IMR-90 (cell line): ENCODE measurements at regions not wholly inside any gene's neighbourhood (a gene's known extent, or its start where the extent isn't known, plus 50 kb on each side); places are given as distances from the start of the nearest gene placed in this dataset.

Experiments
- BHLHE40 ChIP-seq: fragments of 150-350 bp; IDR thresholded peaks from 2 replicates; pipeline ENCODE4 v1.6.1; 2016; ENCODE audit warnings: mild to moderate bottlenecking, low read depth, low read length
- CEBPB ChIP-seq: IDR thresholded peaks from 2 replicates; pipeline ENCODE4 v1.6.1; 2012; ENCODE audit warnings: low read depth, low read length, improper control_type of control experiment
- CTCF ChIP-seq: conservative IDR thresholded peaks from 2 replicates; pipeline ENCODE4 v1.5.1; 2012; ENCODE audit warnings: mild to moderate bottlenecking, low read depth, low read length, improper control_type of control experiment
- ELK1 ChIP-seq: fragments of 150-350 bp; IDR thresholded peaks from 2 replicates; pipeline ENCODE4 v1.6.1; 2016; ENCODE audit warnings: low read depth, mild to moderate bottlenecking, low read length, moderate library complexity, borderline replicate concordance
- FOS ChIP-seq: fragments of 150-350 bp; IDR thresholded peaks from 2 replicates; pipeline ENCODE4 v1.6.1; 2016; ENCODE audit warnings: low read depth, low read length
- MAZ ChIP-seq: IDR thresholded peaks from 2 replicates; pipeline ENCODE4 v1.6.1; 2012; ENCODE audit warnings: low read depth, mild to moderate bottlenecking, low read length, improper control_type of control experiment, moderate library complexity, borderline replicate concordance
- MXI1 ChIP-seq: IDR thresholded peaks from 2 replicates; pipeline ENCODE4 v1.6.1; 2012; ENCODE audit warnings: low read depth, mild to moderate bottlenecking, low read length, moderate library complexity, borderline replicate concordance
- NFE2L2 ChIP-seq: fragments of 150-350 bp; IDR thresholded peaks from 2 replicates; pipeline ENCODE4 v1.6.1; 2016; ENCODE audit warnings: low read depth, mild to moderate bottlenecking, low read length
- POLR2A ChIP-seq: IDR thresholded peaks from 2 replicates; pipeline ENCODE4 v1.6.1; 2012; ENCODE audit warnings: mild to moderate bottlenecking, low read depth, low read length
- RAD21 ChIP-seq: IDR thresholded peaks from 2 replicates; pipeline ENCODE4 v1.6.1; 2012; ENCODE audit warnings: low read length, improper control_type of control experiment
- RCOR1 ChIP-seq: IDR thresholded peaks from 2 replicates; pipeline ENCODE4 v1.6.1; 2012; ENCODE audit warnings: mild to moderate bottlenecking, low read length, improper control_type of control experiment; ENCODE audit not compliant: insufficient replicate concordance
- RFX5 ChIP-seq: IDR thresholded peaks from 2 replicates; pipeline ENCODE4 v1.8.0; 2012; ENCODE audit warnings: low read depth, mild to moderate bottlenecking, low read length, moderate library complexity
- SMC3 ChIP-seq: fragments of 150-350 bp; IDR thresholded peaks from 2 replicates; pipeline ENCODE4 v1.6.1; 2016; ENCODE audit warnings: low read depth, mild to moderate bottlenecking, antibody characterized with exemption, low read length, moderate library complexity
- USF2 ChIP-seq: fragments of 150-350 bp; IDR thresholded peaks from 2 replicates; pipeline ENCODE4 v1.6.1; 2017; ENCODE audit warnings: mild to moderate bottlenecking, antibody characterized with exemption, low read length, low read depth

GRCh38 chr18:78833833-78834232 lies 145.8 kb upstream of the SALL3 start:
- no peak for TF ChIP-seq CTCF
- no peak for TF ChIP-seq MAZ
- no peak for TF ChIP-seq BHLHE40
- TF ChIP-seq POLR2A: no peak
- no peak for TF ChIP-seq CEBPB
- no peak for TF ChIP-seq RFX5
- no peak for TF ChIP-seq NFE2L2
- no peak for TF ChIP-seq USF2
- TF ChIP-seq RCOR1: no peak
- no peak for TF ChIP-seq SMC3
- TF ChIP-seq FOS: no peak
- no peak for TF ChIP-seq ELK1
- TF ChIP-seq RAD21: no peak
- TF ChIP-seq MXI1: no peak
